SK-N-MC (cell line): ENCODE measurements at regions not wholly inside any gene's neighbourhood (a gene's known extent, or its start where the extent isn't known, plus 50 kb on each side); places are given as distances from the start of the nearest gene placed in this dataset.
"Not testable (repeated sequence)": the region's sequence is repeated elsewhere in the genome, so short reads cannot be mapped to it uniquely, and the experiment has no call there.

Source experiments
- DNase-seq: peaks from one replicate; pipeline ENCODE4 v3.0.0-alpha.2; 2011; ENCODE audit warnings: low read depth, low spot score
- H3K27ac ChIP-seq: fragments of 200-600 bp; sonication (generic); 2 replicates; pipeline ENCODE4 v1.5.1; 2016; ENCODE audit warnings: mixed run types
- H3K36me3 ChIP-seq: fragments of 200-600 bp; sonication (generic); 2 replicates; pipeline ENCODE4 v1.6.1; 2017; ENCODE audit warnings: antibody characterized with exemption, low read length, mixed read lengths; ENCODE audit not compliant: insufficient read depth
- H3K4me3 ChIP-seq: fragments of 200-600 bp; sonication (generic); 2 replicates; pipeline ENCODE4 v1.5.1; 2016
- H3K9ac ChIP-seq: fragments of 200-600 bp; sonication (generic); 2 replicates; pipeline ENCODE4 v1.8.0; 2017; ENCODE audit warnings: mixed run types, mixed read lengths; ENCODE audit not compliant: insufficient read length
- H3K9me3 ChIP-seq: fragments of 200-600 bp; sonication (generic); 2 replicates; pipeline ENCODE4 v1.6.1; 2017; ENCODE audit warnings: low read depth, mild to moderate bottlenecking, antibody characterized with exemption, low read length, moderate library complexity, mixed read lengths
- EZH2 ChIP-seq: fragments of 200-600 bp; sonication (generic); IDR thresholded peaks from one replicate; pipeline ENCODE4 v1.6.1; 2017; ENCODE audit warnings: antibody characterized with exemption
- FOXP2 ChIP-seq: optimal IDR thresholded peaks from 2 replicates; pipeline ENCODE3; 2011; ENCODE audit warnings: mild to moderate bottlenecking, moderate library complexity; ENCODE audit not compliant: insufficient read depth; ENCODE audit errors: extremely low read length, control extremely low read depth
- POLR2AphosphoS5 ChIP-seq: IDR thresholded peaks from 2 replicates; pipeline ENCODE4 v1.6.1; 2012; ENCODE audit warnings: mild to moderate bottlenecking, low read depth, low read length, borderline replicate concordance

GRCh38 chr2:120543899-120544298, 191.8 kb upstream of the GLI2 start:
- no peak for TF ChIP-seq FOXP2
- no peak for TF ChIP-seq EZH2
- no peak for TF ChIP-seq POLR2AphosphoS5
- Histone ChIP-seq H3K9ac (no peak overlapping the region), H3K36me3 (no peaks in the 10 kb centered on the region), H3K4me3 (no peak overlapping the region), H3K9me3 (no peaks in the 10 kb centered on the region), H3K27ac (no peak overlapping the region)
- no peak for DNase-seq

- Histone ChIP-seq H3K9me3 (no peaks in the 10 kb centered on the region), H3K27ac (no peak overlapping the region), H3K9ac (no peak overlapping the region), H3K4me3 (no peak overlapping the region), H3K36me3 (no peaks in the 10 kb centered on the region)
- no peak for DNase-seq
- no peak for TF ChIP-seq POLR2AphosphoS5
- TF ChIP-seq EZH2 = no peak
- TF ChIP-seq FOXP2 = no peak
Observed at GRCh38 chr2:120544522-120544921, 191.1 kb upstream of the GLI2 start.

GRCh38 chr2:120545007-120545406, 190.7 kb upstream of the GLI2 start:
- not testable (repeated sequence) for H3K9ac ChIP-seq, H3K9me3 ChIP-seq, H3K36me3 ChIP-seq, H3K27ac ChIP-seq, H3K4me3 ChIP-seq, DNase-seq

GRCh38 chr2:120545521-120546047, 190.1 kb upstream of the GLI2 start:
- H3K9me3 ChIP-seq = no peaks in the 10 kb centered on the region
- no peak overlapping the region for H3K4me3 ChIP-seq
- H3K27ac ChIP-seq = no peak overlapping the region
- TF ChIP-seq FOXP2 (no peak), POLR2AphosphoS5 (no peak), EZH2 (no peak)
- no peaks in the 10 kb centered on the region for H3K36me3 ChIP-seq
- no peak overlapping the region for H3K9ac ChIP-seq
- no peak for DNase-seq

- no peak for DNase-seq
Observed at GRCh38 chr2:120546048-120546864, 189.4 kb upstream of the GLI2 start.

GRCh38 chr2:120546865-120547390, 188.7 kb upstream of the GLI2 start:
- Histone ChIP-seq H3K9ac (no peak overlapping the region), H3K9me3 (no peaks in the 10 kb centered on the region), H3K4me3 (no peak overlapping the region), H3K27ac (no peak overlapping the region), H3K36me3 (no peaks in the 10 kb centered on the region)
- DNase-seq = no peak
- TF ChIP-seq FOXP2 (no peak), POLR2AphosphoS5 (no peak), EZH2 (no peak)

More at GRCh38 chr2:120546048-120546864, 189.4 kb upstream of the GLI2 start:
- H3K9me3 ChIP-seq = no peaks in the 10 kb centered on the region
- H3K4me3 ChIP-seq = no peak overlapping the region
- H3K36me3 ChIP-seq = no peaks in the 10 kb centered on the region
- no peak overlapping the region for H3K9ac ChIP-seq
- no peak overlapping the region for H3K27ac ChIP-seq
- TF ChIP-seq FOXP2 (no peak), EZH2 (no peak), POLR2AphosphoS5 (no peak)

- TF ChIP-seq EZH2 = no peak
- TF ChIP-seq POLR2AphosphoS5 = no peak
- TF ChIP-seq FOXP2 = no peak
- H3K36me3 ChIP-seq = no peaks in the 10 kb centered on the region
- no peak overlapping the region for H3K9ac ChIP-seq
- no peak overlapping the region for H3K27ac ChIP-seq
- no peaks in the 10 kb centered on the region for H3K9me3 ChIP-seq
- H3K4me3 ChIP-seq = no peak overlapping the region
- no peak for DNase-seq
Observed at GRCh38 chr2:120547662-120548061, 188.0 kb upstream of the GLI2 start.

- no peak for TF ChIP-seq EZH2
- TF ChIP-seq POLR2AphosphoS5 = no peak
- no peak for TF ChIP-seq FOXP2
- no peak for DNase-seq
- no peak overlapping the region for H3K9ac ChIP-seq
- H3K36me3 ChIP-seq = no peaks in the 10 kb centered on the region
- no peak overlapping the region for H3K27ac ChIP-seq
- H3K4me3 ChIP-seq = no peak overlapping the region
- no peaks in the 10 kb centered on the region for H3K9me3 ChIP-seq
Observed at GRCh38 chr2:120548627-120549608, 186.8 kb upstream of the GLI2 start.
